ENCODE measurements at regions not wholly inside any gene's neighbourhood (a gene's known extent, or its start where the extent isn't known, plus 50 kb on each side); places are given as distances from the start of the nearest gene placed in this dataset.

DNA sequence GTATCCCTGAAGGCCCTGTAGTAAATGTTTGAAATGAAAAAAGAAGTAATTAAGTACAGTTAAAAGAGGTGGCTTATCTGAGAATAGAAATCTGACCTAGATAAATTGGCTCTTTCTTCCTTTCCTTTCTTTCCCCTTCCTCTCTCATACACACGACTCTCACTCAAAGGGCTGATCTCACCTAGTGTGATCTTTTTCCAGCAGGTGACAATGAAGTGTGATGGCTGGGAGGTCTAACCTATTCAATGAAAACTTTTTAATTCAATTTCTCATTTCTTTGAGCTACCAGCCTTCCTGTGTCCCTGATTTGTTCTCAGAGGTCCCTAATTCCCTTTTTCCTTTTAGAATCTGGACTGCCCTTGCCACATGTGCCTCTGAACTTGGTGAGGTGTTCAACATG lies 118.0 kb upstream of the RIMS1 start:
- TF ChIP-seq, protein P1, sequence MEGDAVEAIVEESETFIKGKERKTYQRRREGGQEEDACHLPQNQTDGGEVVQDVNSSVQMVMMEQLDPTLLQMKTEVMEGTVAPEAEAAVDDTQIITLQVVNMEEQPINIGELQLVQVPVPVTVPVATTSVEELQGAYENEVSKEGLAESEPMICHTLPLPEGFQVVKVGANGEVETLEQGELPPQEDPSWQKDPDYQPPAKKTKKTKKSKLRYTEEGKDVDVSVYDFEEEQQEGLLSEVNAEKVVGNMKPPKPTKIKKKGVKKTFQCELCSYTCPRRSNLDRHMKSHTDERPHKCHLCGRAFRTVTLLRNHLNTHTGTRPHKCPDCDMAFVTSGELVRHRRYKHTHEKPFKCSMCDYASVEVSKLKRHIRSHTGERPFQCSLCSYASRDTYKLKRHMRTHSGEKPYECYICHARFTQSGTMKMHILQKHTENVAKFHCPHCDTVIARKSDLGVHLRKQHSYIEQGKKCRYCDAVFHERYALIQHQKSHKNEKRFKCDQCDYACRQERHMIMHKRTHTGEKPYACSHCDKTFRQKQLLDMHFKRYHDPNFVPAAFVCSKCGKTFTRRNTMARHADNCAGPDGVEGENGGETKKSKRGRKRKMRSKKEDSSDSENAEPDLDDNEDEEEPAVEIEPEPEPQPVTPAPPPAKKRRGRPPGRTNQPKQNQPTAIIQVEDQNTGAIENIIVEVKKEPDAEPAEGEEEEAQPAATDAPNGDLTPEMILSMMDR (IDR thresholded peaks at IDR 0.05): no peak
- TF ChIP-seq POLR2A (IDR thresholded peaks at IDR 0.05): no peak

Data from prostate gland (tissue), 2 donors.